DOHH2 (cell line): ENCODE measurements at regions not wholly inside any gene's neighbourhood (a gene's known extent, or its start where the extent isn't known, plus 50 kb on each side); places are given as distances from the start of the nearest gene placed in this dataset.

Experiments
- H3F3A ChIP-seq: fragments of 200-600 bp; sonication (generic), shearing (Covaris generic); 2 replicates; pipeline ENCODE4 v1.6.0; 2016; ENCODE audit warnings: antibody characterized with exemption, mild to moderate bottlenecking; ENCODE audit not compliant: control insufficient read depth, insufficient read depth
- H3K27ac ChIP-seq: fragments of 200-600 bp; sonication (generic); 2 replicates; pipeline ENCODE4 v1.5.1; 2014; ENCODE audit warnings: low read depth, mild to moderate bottlenecking, low read length, moderate library complexity
- H3K27me3 ChIP-seq: fragments of 200-600 bp; sonication (generic); 2 replicates; pipeline ENCODE4 v1.6.1; 2014; ENCODE audit warnings: mild to moderate bottlenecking, low read length, mixed read lengths; ENCODE audit not compliant: control insufficient read depth
- H3K36me3 ChIP-seq: fragments of 200-600 bp; sonication (generic); 2 replicates; pipeline ENCODE4 v1.6.1; 2014; ENCODE audit warnings: mild to moderate bottlenecking, low read length, moderate library complexity, mixed read lengths; ENCODE audit not compliant: control insufficient read depth
- H3K4me1 ChIP-seq: fragments of 200-600 bp; sonication (generic); 2 replicates; pipeline ENCODE4 v1.6.1; 2014; ENCODE audit warnings: mild to moderate bottlenecking, low read length, mixed read lengths; ENCODE audit not compliant: control insufficient read depth
- H3K4me2 ChIP-seq: fragments of 200-600 bp; sonication (generic); 2 replicates; pipeline ENCODE4 v1.6.0; 2014; ENCODE audit warnings: mild to moderate bottlenecking, low read length, moderate library complexity
- H3K4me3 ChIP-seq: fragments of 200-600 bp; sonication (generic); 2 replicates; pipeline ENCODE4 v1.5.1; 2014; ENCODE audit warnings: mild to moderate bottlenecking, low read length, mixed read lengths
- H3K79me2 ChIP-seq: fragments of 200-600 bp; sonication (generic); 2 replicates; pipeline ENCODE4 v1.6.1; 2014; ENCODE audit warnings: mild to moderate bottlenecking, low read length, mixed read lengths; ENCODE audit not compliant: control insufficient read depth
- H3K9me2 ChIP-seq: fragments of 200-600 bp; sonication (generic); replicated peaks from 2 replicates; pipeline ENCODE4 v1.6.1; 2014; ENCODE audit warnings: mild to moderate bottlenecking, low read length, mixed read lengths; ENCODE audit not compliant: control insufficient read depth
- H3K9me3 ChIP-seq: fragments of 200-600 bp; sonication (generic); 2 replicates; pipeline ENCODE4 v1.6.1; 2014; ENCODE audit warnings: antibody characterized with exemption, low read length, mixed read lengths; ENCODE audit not compliant: control insufficient read depth, insufficient read depth
- H4K20me1 ChIP-seq: fragments of 200-600 bp; sonication (generic); 2 replicates; pipeline ENCODE4 v1.6.0; 2014; ENCODE audit warnings: low read depth, mild to moderate bottlenecking, antibody characterized with exemption, low read length, moderate library complexity; ENCODE audit not compliant: control insufficient read depth, insufficient read depth
- EZH2phosphoT487 ChIP-seq: fragments of 200-600 bp; sonication (generic); IDR thresholded peaks from 2 replicates; pipeline ENCODE4 v1.6.1; 2017; ENCODE audit warnings: borderline replicate concordance, mild to moderate bottlenecking, antibody characterized with exemption, low read length, moderate library complexity, mixed read lengths
- TF ChIP-seq, protein P1 (sequence below): fragments of 200-600 bp; sonication (generic); IDR thresholded peaks from one replicate; pipeline ENCODE4 v1.5.1; 2014; ENCODE audit warnings: antibody characterized with exemption, mild to moderate bottlenecking, low read depth, low read length; ENCODE audit not compliant: poor library complexity, severe bottlenecking

DNA sequence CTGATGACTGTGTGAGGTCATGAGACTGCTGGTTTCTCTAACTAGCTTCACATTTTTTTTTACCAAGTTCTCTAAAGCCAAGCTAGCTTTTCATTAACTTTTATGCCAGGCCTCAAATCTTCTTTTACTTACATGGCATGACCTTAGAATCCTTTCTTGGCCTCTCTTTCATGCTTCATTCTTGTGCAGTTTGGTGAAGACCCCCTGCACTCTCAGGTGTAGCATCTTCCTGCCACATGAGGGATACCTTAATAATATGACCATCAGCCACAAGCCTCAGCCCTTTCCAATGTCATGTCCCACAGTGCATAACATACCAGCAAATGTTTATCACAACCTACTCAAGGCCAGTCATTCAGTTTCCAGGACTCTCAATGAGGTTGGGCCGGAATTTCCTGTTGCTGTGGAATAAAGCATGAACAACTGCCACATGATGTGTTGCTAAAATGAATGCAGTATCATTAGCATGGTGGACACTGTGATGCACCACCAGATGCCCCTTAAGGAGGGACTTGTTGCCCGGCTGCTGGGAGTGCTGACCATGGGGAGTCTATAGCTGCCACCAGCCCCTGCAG is 72.2 kb downstream of the RIN2 start:
- H3K79me2 ChIP-seq, result no peaks in the 10 kb centered on the region
- H3K27me3 ChIP-seq, result no peaks in the 10 kb centered on the region
- TF ChIP-seq, protein P1, sequence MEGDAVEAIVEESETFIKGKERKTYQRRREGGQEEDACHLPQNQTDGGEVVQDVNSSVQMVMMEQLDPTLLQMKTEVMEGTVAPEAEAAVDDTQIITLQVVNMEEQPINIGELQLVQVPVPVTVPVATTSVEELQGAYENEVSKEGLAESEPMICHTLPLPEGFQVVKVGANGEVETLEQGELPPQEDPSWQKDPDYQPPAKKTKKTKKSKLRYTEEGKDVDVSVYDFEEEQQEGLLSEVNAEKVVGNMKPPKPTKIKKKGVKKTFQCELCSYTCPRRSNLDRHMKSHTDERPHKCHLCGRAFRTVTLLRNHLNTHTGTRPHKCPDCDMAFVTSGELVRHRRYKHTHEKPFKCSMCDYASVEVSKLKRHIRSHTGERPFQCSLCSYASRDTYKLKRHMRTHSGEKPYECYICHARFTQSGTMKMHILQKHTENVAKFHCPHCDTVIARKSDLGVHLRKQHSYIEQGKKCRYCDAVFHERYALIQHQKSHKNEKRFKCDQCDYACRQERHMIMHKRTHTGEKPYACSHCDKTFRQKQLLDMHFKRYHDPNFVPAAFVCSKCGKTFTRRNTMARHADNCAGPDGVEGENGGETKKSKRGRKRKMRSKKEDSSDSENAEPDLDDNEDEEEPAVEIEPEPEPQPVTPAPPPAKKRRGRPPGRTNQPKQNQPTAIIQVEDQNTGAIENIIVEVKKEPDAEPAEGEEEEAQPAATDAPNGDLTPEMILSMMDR, result no peak
- TF ChIP-seq EZH2phosphoT487, result no peak
- peaks cover 7% of the 10 kb centered on the region; the same call in 1 of the 2 replicates for H3F3A ChIP-seq
- no peak overlapping the region for H3K4me2 ChIP-seq
- H3K27ac ChIP-seq, result no peak overlapping the region
- H3K4me3 ChIP-seq, result no peak overlapping the region
- peaks cover 15% of the 10 kb centered on the region for H3K4me1 ChIP-seq
- no peaks in the 10 kb centered on the region for H4K20me1 ChIP-seq
- H3K9me3 ChIP-seq, result no peaks in the 10 kb centered on the region
- H3K9me2 ChIP-seq, result no peaks in the 10 kb centered on the region
- no peaks in the 10 kb centered on the region for H3K36me3 ChIP-seq

DNA sequence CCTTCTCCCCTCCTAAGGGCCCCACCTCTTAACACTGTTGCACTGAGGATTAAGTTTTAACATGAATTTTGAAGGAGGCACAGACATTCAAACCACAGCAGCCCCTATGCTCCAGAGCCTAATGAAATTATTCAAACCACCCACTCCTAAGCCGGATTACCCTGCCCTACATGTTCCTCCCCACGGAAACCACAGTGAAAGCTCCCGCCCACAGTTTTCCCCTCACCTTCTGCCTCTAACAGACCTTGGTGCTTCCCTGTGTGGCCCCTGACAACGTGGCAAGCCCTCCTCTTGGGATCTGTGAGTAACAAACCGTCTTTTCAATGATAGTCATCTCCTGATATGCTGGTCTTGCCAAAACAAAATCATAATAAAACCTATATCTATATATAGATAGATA is 74.8 kb downstream of the RIN2 start:
- no peak overlapping the region for H3K4me2 ChIP-seq
- no peak for TF ChIP-seq EZH2phosphoT487
- TF ChIP-seq, protein P1, result no peak
- H3K27ac ChIP-seq, result no peak overlapping the region
- H3K4me3 ChIP-seq, result no peak overlapping the region
- no peaks in the 10 kb centered on the region for H3K79me2 ChIP-seq
- no peaks in the 10 kb centered on the region for H3K36me3 ChIP-seq
- H4K20me1 ChIP-seq, result no peaks in the 10 kb centered on the region
- no peaks in the 10 kb centered on the region for H3K9me3 ChIP-seq
- peaks cover 3% of the 10 kb centered on the region; the same call in 1 of the 2 replicates for H3F3A ChIP-seq
- H3K27me3 ChIP-seq, result no peaks in the 10 kb centered on the region
- peaks cover 11% of the 10 kb centered on the region for H3K4me1 ChIP-seq
- H3K9me2 ChIP-seq, result no peaks in the 10 kb centered on the region

DNA sequence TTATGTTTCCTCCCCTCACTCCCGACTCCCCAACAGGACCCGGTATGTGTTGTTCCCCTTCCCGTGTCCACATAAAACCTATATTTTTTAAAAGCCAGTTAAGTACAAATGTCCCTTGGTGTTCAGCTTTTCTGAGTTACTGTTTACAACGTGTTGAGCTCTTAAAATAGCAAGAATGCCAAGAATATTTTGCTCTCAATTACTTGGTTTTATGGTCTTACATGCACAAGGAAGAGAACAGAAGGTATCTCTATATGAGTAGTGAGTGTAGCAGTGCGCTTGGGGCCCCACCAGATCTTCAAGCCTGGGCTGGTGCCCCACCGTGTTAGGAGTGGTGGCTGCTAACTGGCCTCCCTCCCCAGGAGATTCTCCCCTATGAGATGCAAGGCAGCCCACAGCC is 75.3 kb downstream of the RIN2 start:
- H3K4me3 ChIP-seq, result no peak overlapping the region
- H3K79me2 ChIP-seq, result no peaks in the 10 kb centered on the region
- H3K9me3 ChIP-seq, result no peaks in the 10 kb centered on the region
- H3F3A ChIP-seq, result no peaks in the 10 kb centered on the region
- H3K27me3 ChIP-seq, result no peaks in the 10 kb centered on the region
- no peaks in the 10 kb centered on the region for H4K20me1 ChIP-seq
- no peaks in the 10 kb centered on the region for H3K36me3 ChIP-seq
- peaks cover 6% of the 10 kb centered on the region for H3K4me1 ChIP-seq
- no peak for TF ChIP-seq EZH2phosphoT487
- TF ChIP-seq, protein P1, result no peak
- H3K4me2 ChIP-seq, result no peak overlapping the region
- H3K27ac ChIP-seq, result no peak overlapping the region
- H3K9me2 ChIP-seq, result no peaks in the 10 kb centered on the region
